GM23248 (cell line): ENCODE measurements at regions not wholly inside any gene's neighbourhood (a gene's known extent, or its start where the extent isn't known, plus 50 kb on each side); places are given as distances from the start of the nearest gene placed in this dataset.

Source experiments
- DNase-seq: peaks from one replicate; pipeline ENCODE4 v3.0.0-alpha.2; 2015
- H2AFZ ChIP-seq: fragments of 200-600 bp; sonication (generic); 2 replicates; pipeline ENCODE4 v1.6.1; 2016; ENCODE audit warnings: antibody characterized with exemption
- H3F3A ChIP-seq: fragments of 200-600 bp; sonication (generic); 2 replicates; pipeline ENCODE4 v1.6.1; 2016; ENCODE audit warnings: mild to moderate bottlenecking, antibody characterized with exemption, mixed run types; ENCODE audit not compliant: insufficient read depth
- H3K27ac ChIP-seq: fragments of 200-600 bp; sonication (generic); 2 replicates; pipeline ENCODE4 v1.5.1; 2016; ENCODE audit warnings: mild to moderate bottlenecking
- H3K27me3 ChIP-seq: fragments of 200-600 bp; sonication (generic); replicated peaks from 2 replicates; pipeline ENCODE4 v1.6.1; 2016; ENCODE audit warnings: mild to moderate bottlenecking; ENCODE audit not compliant: insufficient read depth
- H3K36me3 ChIP-seq: fragments of 200-600 bp; sonication (generic); 2 replicates; pipeline ENCODE4 v1.6.1; 2016; ENCODE audit warnings: low read depth, mild to moderate bottlenecking
- H3K4me1 ChIP-seq: fragments of 200-600 bp; sonication (generic); 2 replicates; pipeline ENCODE4 v1.6.1; 2016; ENCODE audit warnings: mild to moderate bottlenecking; ENCODE audit not compliant: insufficient read depth
- H3K4me2 ChIP-seq: fragments of 200-600 bp; sonication (generic); one replicate; pipeline ENCODE4 v1.6.1; 2016; ENCODE audit warnings: mild to moderate bottlenecking; ENCODE audit not compliant: unreplicated experiment
- H3K4me3 ChIP-seq: fragments of 200-600 bp; sonication (generic); 2 replicates; pipeline ENCODE4 v1.5.1; 2016; ENCODE audit warnings: mild to moderate bottlenecking
- H3K79me2 ChIP-seq: fragments of 200-600 bp; sonication (generic); 2 replicates; pipeline ENCODE4 v1.6.1; 2016; ENCODE audit warnings: mild to moderate bottlenecking; ENCODE audit not compliant: insufficient read depth
- H3K9ac ChIP-seq: fragments of 200-600 bp; sonication (generic); 2 replicates; pipeline ENCODE4 v1.6.1; 2016; ENCODE audit warnings: mild to moderate bottlenecking
- H3K9me2 ChIP-seq: fragments of 200-600 bp; sonication (generic); 2 replicates; pipeline ENCODE4 v1.6.1; 2016; ENCODE audit warnings: mixed run types, mild to moderate bottlenecking, moderate library complexity; ENCODE audit not compliant: insufficient read depth
- H3K9me3 ChIP-seq: fragments of 200-600 bp; sonication (generic); one replicate; pipeline ENCODE4 v1.6.1; 2017; ENCODE audit warnings: low read depth
- H4K20me1 ChIP-seq: fragments of 200-600 bp; sonication (generic); 2 replicates; pipeline ENCODE4 v1.6.0; 2016; ENCODE audit not compliant: insufficient read depth
- EZH2 ChIP-seq: fragments of 200-600 bp; sonication (generic); IDR thresholded peaks from 2 replicates; pipeline ENCODE4 v1.6.1; 2018; ENCODE audit warnings: antibody characterized with exemption, mild to moderate bottlenecking; ENCODE audit not compliant: insufficient read depth, poor library complexity, severe bottlenecking
- EZH2phosphoT487 ChIP-seq: fragments of 200-600 bp; sonication (generic); IDR thresholded peaks from 2 replicates; pipeline ENCODE4 v1.6.1; 2018; ENCODE audit warnings: antibody characterized with exemption, moderate library complexity, mild to moderate bottlenecking, low read depth; ENCODE audit not compliant: insufficient read depth
- WGBS, 2 experiments: methylation state at CpG; one replicate each; pipeline ENCODE4 v1.1.6; 2015 to 2017; ENCODE audit warnings: low lambda C conversion rate in 2 of 2, low coverage in 1 of 2; ENCODE audit errors: missing lambda C conversion rate in 2 of 2; 5-methylcytosine and 5-hydroxymethylcytosine counted together
- in situ Hi-C: fragments of 300-500 bp; cut with MboI; formaldehyde crosslinking; loops from 2 replicates; pipeline ENCODE4 v1.15.0; 2020

- Histone ChIP-seq H2AFZ (no peak overlapping the region), H3K79me2 (no peaks in the 10 kb centered on the region), H3F3A (no peaks in the 10 kb centered on the region), H3K9me2 (no peaks in the 10 kb centered on the region), H4K20me1 (no peaks in the 10 kb centered on the region), H3K9ac (no peak overlapping the region), H3K27me3 (no peaks in the 10 kb centered on the region), H3K4me2 (no peak overlapping the region), H3K36me3 (no peaks in the 10 kb centered on the region), H3K4me1 (no peaks in the 10 kb centered on the region), H3K4me3 (no peak overlapping the region), H3K27ac (no peak overlapping the region), H3K9me3 (no peaks in the 10 kb centered on the region)
- TF ChIP-seq EZH2phosphoT487 (no peak), EZH2 (no peak)
- 9 to 10% methylated on average over 2 of the region's 2 CpGs for WGBS, 2 experiments
- in situ Hi-C loops: no loop called here
- no peak for DNase-seq
Measured at GRCh38 chr5:86786955-86787354, 169.2 kb downstream of the COX7C start.

GRCh38 chr5:86795659-86796058 lies 177.9 kb downstream of the COX7C start:
- WGBS, 2 experiments: 21 to 33% methylated on average over 3 of the region's 3 CpGs
- Histone ChIP-seq H4K20me1 (no peaks in the 10 kb centered on the region), H3K36me3 (no peaks in the 10 kb centered on the region), H3K27me3 (no peaks in the 10 kb centered on the region), H3K79me2 (no peaks in the 10 kb centered on the region), H3K4me1 (no peaks in the 10 kb centered on the region), H3F3A (no peaks in the 10 kb centered on the region), H3K9ac (no peak overlapping the region), H3K4me3 (no peak overlapping the region), H3K9me2 (no peaks in the 10 kb centered on the region), H3K9me3 (no peaks in the 10 kb centered on the region), H3K27ac (no peak overlapping the region), H2AFZ (no peak overlapping the region), H3K4me2 (no peak overlapping the region)
- TF ChIP-seq EZH2 (no peak), EZH2phosphoT487 (no peak)
- in situ Hi-C loops: no loop called here
- no peak for DNase-seq

- H3F3A ChIP-seq: no peaks in the 10 kb centered on the region
- H3K4me1 ChIP-seq: no peaks in the 10 kb centered on the region
- no peak for DNase-seq
- TF ChIP-seq EZH2 (no peak), EZH2phosphoT487 (no peak)
- no peaks in the 10 kb centered on the region for H3K36me3 ChIP-seq
- H3K79me2 ChIP-seq: no peaks in the 10 kb centered on the region
- in situ Hi-C loops: no loop called here
- H3K4me2 ChIP-seq: no peak overlapping the region
- no peak overlapping the region for H3K4me3 ChIP-seq
- no peaks in the 10 kb centered on the region for H4K20me1 ChIP-seq
- no peak overlapping the region for H3K27ac ChIP-seq
- H3K27me3 ChIP-seq: no peaks in the 10 kb centered on the region
- H3K9ac ChIP-seq: no peak overlapping the region
- no peaks in the 10 kb centered on the region for H3K9me3 ChIP-seq
- H2AFZ ChIP-seq: no peak overlapping the region
- H3K9me2 ChIP-seq: no peaks in the 10 kb centered on the region
Measured at GRCh38 chr5:86797677-86798076, 179.9 kb downstream of the COX7C start.

GRCh38 chr5:86806206-86806605 lies 188.5 kb downstream of the COX7C start:
- H3K4me2 ChIP-seq: no peak overlapping the region
- no peak overlapping the region for H3K9ac ChIP-seq
- no peaks in the 10 kb centered on the region for H3K79me2 ChIP-seq
- H3K36me3 ChIP-seq: no peaks in the 10 kb centered on the region
- H3K27me3 ChIP-seq: no peaks in the 10 kb centered on the region
- H3K9me3 ChIP-seq: no peaks in the 10 kb centered on the region
- H4K20me1 ChIP-seq: no peaks in the 10 kb centered on the region
- no peak for DNase-seq
- H3K27ac ChIP-seq: no peak overlapping the region
- H2AFZ ChIP-seq: no peak overlapping the region
- H3K4me1 ChIP-seq: no peaks in the 10 kb centered on the region
- H3F3A ChIP-seq: no peaks in the 10 kb centered on the region
- H3K4me3 ChIP-seq: no peak overlapping the region
- no peaks in the 10 kb centered on the region for H3K9me2 ChIP-seq
- in situ Hi-C loops: no loop called here
- TF ChIP-seq EZH2: no peak
- 4 to 6% methylated on average over 1 of the region's 1 CpG for WGBS, 2 experiments

GRCh38 chr5:86807046-86808031 lies 189.6 kb downstream of the COX7C start:
- no peak overlapping the region for H3K9ac ChIP-seq
- 1 to 7% methylated on average over 3 of the region's 3 CpGs for WGBS, 2 experiments

More at GRCh38 chr5:86807046-86808031, 189.6 kb downstream of the COX7C start:
- Histone ChIP-seq H3K4me2 (no peak overlapping the region), H3K36me3 (no peaks in the 10 kb centered on the region), H3K27me3 (no peaks in the 10 kb centered on the region), H3K9me3 (no peaks in the 10 kb centered on the region), H2AFZ (no peak overlapping the region), H3K4me1 (no peaks in the 10 kb centered on the region), H3K4me3 (no peak overlapping the region), H3K27ac (no peak overlapping the region), H3K9me2 (no peaks in the 10 kb centered on the region), H3K79me2 (no peaks in the 10 kb centered on the region), H3F3A (no peaks in the 10 kb centered on the region), H4K20me1 (no peaks in the 10 kb centered on the region)
- in situ Hi-C loops: no loop called here
- TF ChIP-seq EZH2 (no peak), EZH2phosphoT487 (no peak)
- no peak for DNase-seq
